HG03097 (cell line): ENCODE measurements at regions not wholly inside any gene's neighbourhood (a gene's known extent, or its start where the extent isn't known, plus 50 kb on each side); places are given as distances from the start of the nearest gene placed in this dataset.
"Not testable (repeated sequence)": the region's sequence is repeated elsewhere in the genome, so short reads cannot be mapped to it uniquely, and the experiment has no call there.

Experiments used
- ATAC-seq: cut with Tn5 transposase; IDR thresholded peaks from one replicate; pipeline ENCODE4 v1.9.1; 2021; ENCODE audit not compliant: unreplicated experiment, low FRiP score

DNA sequence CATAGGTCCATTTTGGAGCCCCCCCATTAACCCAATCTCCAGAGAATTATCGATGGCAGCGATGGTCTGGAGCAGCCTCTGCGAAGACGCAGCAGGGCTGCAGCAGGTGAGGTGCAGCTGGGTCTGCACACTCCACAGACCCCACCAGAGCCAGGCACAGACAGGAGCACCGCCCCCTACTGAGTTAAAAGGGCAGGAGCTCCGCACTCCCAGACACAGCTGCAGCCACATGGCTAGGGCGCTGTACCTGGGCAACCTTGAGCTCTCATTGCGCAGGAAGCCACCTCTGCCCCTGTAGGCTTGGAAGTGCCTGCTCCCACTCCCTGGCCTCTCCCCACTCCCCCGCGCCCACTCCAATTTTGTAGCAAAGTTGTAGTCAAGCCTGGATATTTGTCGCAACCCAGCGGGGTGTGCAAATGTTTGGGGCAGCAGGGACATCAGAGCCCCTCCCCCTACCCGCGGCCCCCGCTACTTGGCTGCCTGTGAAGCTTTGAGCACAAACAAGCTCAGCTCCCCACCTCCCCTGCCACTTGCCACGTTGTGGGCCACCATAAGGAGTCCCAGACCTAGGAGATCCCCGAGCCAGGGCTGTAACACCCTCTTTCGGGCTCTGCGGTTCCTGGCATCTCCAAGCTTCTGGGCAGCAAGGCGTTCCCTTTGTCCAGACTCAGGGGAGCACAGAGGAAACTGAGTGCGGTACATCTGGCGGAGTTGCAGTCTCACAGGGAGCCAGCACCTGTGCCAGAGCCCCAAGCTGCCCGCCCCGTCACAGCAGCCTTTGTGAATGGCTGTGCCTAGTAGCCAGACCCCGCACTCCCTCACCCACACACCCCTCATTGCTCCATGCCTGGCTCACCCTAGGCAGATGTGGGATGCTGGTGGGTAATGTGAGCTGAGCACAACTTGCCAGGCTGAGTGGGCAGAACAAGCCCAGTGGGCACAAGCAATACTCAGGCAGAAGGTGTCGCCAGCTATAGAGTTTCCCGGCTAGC, 949.7 kb upstream of the SLITRK1 start:
- no peak for ATAC-seq

DNA sequence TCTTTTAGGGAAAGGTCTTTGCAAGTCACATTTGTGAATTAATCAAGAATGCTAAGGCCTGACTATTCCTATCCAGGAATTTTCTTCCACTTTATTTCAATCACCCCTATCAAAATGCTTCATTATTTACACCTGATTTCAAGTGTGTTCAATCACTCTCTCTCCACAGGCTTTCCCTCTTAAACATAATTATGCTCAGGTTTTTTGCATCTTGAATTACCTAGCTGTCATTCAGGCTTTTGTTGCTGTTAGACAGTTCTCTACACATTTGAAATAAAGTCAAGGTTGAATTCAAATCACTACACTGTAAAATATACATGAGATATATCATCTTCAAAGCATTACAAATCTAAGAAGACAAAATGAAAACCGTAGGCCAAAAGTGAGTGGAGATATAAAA, 941.3 kb upstream of the SLITRK1 start:
- ATAC-seq: no peak

DNA sequence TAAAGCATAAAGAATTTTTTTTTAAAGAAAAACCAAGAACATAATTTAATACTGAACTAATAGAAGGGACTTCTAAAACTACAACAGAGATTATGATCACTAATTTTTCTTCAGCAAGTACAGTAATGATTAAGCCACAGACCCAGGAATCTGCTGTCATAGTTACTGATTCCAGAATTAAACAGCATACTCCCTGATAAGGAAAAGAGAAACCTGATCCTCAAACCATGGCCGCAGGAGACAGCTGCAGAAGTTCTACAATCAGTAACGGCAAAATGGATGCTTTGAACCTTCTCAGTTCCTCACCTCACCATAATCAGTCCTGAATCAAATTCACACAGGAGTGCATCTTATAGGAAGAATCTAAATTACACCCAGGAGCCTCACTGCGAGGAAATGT, 939.0 kb upstream of the SLITRK1 start:
- ATAC-seq: no peak

DNA sequence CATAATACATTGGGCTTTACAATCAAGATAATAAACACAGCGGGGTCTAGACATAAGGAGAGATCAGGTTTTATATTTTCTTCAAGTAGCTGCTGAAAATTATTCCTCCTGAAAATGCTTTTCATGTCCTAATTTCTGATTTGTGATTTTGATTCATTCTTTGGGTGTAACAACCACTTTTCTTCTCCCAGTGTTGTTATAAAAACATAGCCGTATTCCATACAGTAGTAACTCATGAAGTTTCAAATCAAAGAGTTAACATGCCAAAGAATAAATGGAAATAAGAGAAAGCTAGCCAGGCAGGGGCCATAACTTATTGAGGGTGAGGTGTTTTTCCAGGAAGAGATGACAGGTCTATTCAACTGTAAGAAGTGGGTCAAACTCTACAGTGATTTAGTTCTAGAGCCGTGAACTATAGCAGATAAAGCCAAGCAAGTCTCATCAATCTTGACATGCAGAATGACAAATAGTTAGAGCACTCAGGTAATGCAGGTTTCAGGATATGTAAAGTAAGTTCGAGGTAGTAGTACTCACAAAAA, 934.4 kb upstream of the SLITRK1 start:
- no peak for ATAC-seq

DNA sequence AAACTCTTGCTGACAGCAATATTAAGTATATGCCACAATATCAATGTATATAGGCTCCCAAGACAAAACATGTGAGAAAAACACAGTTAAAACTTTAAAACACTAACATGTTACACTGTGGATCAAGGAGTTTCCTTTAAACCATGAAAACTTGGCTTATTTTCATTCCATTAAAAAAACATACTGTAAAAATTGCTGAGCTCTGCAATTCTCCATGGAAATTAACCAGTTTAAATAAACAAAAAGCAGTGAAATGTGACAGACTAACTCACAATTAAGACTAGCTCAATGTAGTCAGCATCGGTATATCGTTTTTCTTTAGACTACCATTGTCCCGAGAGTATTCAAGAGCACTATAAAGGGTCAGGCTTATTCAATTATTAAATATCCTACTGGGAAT, 930.5 kb upstream of the SLITRK1 start:
- ATAC-seq: no peak

DNA sequence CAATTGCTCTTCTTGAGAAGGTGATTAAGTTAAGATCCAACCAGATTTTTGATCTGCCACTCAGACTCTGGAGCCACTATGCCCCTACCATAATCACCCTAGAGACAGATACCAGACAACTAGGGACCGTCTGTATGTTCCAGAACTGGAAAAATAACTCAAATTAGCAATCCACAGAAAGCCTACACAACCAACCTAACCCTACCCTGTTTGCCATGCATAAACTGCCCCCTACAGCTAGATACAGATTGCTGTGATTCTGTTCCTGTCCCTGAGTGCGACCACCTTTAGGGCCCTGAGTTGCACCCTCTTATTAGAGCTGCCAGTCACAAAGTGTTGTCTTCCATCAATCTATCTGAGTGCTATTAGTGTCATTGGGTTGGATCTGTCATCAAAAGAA, 929.8 kb upstream of the SLITRK1 start:
- ATAC-seq: no peak

DNA sequence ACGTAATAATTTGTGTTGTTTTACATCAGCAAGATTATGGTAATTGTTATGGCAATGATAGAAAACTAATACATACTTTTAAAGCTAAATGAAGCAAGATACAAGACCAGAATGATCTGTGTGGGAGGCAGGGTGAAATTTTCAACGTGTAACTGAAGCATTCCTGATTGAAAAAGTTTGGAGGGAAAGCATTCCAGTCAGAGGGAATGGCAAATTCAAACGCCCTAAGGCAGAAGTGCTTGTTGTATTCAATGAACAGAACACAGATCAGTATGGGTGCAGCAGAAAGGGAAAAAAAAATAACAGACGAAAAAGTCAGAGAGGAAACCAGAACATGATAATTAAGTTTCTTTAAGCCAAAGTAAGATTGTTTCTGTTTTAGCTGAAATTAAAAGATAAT, 928.5 kb upstream of the SLITRK1 start:
- no peak for ATAC-seq

DNA sequence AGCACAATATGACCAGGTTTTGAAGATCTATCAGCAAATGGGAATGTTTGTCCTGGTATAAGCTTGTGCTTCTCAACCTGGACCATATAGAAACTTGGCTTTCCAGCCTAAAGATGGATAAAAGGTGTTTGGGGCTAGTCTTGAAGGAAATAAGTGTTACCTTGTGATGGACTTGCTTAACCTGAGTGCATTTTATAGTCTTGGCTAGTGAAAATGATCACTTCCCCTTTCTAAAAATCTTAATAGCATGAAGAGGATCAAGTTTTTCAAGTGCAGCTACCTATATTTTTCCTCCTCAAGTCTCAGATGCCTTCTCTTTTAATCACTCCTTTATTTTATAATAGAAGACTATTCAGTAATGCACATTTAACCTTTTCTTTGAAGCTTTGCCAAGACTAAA, 919.8 kb upstream of the SLITRK1 start:
- no peak for ATAC-seq

DNA sequence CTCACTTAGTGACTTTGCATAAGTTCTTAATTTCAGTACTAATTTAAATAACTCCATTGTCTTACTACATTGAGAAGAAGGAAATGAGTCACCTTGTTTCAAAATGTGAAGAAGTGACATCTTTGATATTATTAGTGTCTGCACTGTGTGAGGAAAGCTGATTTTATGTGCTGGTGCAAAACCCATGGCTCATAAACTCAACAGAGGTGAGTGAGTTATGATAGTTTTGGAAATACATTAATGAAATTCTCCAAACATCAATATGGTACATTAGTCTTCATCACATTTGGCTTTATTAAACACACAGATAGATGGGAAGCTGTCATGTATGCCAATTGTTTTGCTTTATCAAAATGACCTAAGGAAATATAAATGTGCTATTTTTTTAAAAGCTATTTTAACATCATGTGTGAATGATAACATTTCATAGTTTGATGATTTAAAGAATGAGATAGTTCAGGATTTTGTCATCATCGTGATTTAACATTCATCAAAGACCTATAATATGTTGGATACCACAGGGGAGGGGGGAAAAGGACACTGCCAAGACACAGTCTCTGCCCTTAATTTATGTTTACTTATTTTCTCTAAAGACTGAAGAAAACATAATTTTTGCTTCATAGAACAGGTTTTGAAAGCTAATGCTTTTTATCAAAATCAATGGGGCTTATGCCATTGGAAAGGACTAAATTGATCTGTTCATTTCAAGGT, 902.3 kb upstream of the SLITRK1 start:
- ATAC-seq: no peak

DNA sequence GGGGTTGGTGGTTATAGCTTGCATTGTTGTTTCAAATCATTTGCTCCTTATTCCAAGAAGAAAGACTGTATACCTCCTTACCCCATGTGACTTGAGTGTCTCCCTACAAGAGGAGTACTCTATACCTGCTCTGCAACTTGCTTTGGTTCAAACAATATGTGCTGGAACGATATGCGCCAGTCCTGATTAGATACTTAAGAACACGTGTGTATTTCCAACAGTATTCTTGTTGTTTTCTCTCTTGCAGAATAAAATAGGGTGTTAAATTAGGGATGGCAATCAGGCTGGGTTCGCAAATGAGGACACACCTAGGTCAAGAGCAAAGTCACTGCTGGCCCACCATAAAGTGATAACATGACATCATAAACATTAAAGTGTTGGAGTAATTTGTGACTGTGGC, 895.0 kb upstream of the SLITRK1 start:
- no peak for ATAC-seq

DNA sequence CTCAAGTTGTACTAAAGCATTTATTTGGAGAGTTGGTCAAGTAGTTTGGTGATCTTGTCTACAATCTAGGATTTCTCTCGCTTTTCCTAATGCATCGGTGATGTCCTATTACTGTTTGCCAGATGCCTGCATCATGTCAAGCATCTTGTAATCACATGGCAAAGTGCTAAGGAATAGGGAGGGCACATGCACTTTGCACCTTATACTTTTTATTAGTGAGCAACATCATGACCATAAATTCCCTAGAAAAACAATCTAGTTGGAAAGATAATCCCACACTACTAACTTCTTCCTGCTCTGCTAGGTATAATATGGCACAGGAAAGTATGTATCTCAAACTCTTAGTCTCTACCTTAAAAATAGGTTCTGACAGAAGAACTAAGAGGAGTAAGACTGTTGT, 894.3 kb upstream of the SLITRK1 start:
- ATAC-seq: no peak

DNA sequence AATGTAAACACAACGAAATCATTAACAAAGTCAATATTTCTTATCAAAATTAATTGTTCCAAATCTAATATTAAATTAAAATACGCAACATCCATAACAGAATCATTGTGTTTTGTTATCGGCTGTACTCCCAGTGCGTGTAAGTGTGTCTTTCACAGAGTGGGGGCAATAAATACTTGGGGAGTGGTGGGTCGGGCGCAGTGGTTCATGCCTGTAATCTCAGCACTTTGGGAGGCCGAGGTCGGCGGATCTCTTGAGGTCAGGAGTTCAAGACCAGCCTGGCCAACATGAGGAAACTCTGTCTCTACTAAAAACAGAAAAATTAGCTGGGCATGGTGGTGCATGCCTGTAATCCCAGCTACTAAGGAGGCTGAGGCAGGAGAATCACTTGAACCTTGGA, 893.6 kb upstream of the SLITRK1 start:
- not testable (repeated sequence) for ATAC-seq

DNA sequence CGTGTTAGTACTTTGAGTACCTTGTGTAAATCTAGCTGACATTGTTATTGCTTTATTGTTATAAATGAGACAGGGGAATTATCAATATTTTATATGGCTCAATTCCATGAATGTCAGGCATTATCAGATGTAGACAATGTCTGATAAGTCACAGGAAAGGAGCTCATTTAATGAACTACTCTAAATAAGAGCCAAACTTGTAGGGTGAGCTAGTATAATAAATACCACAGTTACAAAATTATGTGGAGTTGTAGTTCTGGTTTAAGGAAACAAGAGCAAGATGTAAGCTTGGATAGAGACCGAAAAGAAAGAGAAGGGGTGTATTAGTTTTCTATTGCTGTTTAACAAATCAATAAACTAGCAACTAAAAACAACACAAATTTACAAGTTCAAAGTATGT, 891.8 kb upstream of the SLITRK1 start:
- ATAC-seq: no peak

DNA sequence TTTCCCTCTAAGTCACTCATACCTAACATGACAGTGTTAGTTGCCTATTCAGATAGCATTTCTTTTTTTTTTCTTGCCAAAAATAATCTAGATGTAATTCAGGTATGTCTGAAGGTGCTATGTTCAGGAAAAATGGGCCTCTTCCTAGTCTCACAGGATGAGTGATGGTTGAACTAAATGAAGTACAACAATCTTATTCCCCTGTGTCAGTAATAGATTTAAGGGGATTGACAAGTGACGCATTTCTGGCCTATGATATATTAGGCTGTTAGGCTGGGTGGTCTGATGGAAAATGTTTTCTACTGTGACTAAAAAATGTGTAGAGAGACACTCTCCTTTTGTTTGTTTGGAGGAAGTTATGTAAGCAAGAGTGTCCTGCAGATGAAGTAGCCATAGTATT, 878.7 kb upstream of the SLITRK1 start:
- ATAC-seq: no peak

DNA sequence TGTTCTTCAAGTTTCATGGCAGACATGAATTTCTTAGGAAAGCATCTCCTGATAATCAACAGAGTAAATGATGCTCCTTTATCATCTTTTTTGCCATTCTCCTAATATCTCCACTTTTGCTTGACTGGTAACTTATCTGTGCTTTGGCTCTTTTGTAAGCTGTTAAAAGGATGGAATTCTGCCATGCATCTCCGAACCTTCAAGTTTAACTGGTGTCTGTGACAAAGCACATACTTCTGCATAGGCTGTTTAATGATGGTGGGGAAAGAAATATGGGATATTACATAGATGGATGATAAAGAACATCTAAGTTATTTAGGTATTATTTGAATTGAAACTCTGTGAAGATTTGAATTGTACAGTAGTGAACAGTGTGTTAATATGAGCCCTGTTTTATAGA, 866.9 kb upstream of the SLITRK1 start:
- ATAC-seq: no peak

DNA sequence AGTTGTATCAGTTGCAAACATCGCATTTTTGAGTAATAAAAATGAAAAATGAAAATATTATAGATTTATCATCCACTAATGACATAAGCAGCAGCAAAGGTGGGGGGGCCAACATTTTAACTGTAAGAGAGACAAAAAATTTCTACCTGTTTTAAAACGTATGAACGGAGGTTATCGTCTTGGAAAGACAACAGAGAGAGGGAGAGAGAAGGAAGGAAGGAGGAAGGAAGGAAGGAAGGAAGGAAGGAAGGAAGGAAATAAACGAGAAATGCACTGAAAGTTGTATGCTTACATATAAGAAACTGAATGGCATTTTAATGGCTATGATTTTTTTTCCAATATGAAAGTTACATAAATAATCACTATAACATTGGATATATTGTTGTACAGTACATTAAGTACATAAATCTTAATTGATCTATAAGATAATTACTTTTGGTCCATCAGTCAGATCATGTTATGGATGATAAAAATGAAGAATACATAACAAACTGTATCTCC, 862.8 kb upstream of the SLITRK1 start:
- no peak for ATAC-seq

DNA sequence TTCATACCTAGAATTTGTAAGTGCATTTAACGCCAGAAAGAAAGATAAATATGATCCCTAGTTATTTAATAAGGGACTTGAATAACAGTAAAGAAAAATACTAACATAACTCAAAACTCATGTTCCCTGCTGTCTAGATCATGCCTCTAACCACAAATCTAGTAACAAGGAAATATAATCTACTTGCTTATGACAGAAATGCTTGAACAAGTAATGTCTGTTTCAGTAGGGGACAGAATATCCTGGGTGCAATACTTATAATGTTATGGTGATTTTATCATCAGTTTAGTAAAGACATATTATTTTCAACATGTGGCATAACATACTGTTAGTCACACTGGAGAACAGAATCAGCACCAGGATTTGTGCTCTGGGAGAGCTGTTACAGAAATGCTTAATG, 861.9 kb upstream of the SLITRK1 start:
- ATAC-seq: no peak

DNA sequence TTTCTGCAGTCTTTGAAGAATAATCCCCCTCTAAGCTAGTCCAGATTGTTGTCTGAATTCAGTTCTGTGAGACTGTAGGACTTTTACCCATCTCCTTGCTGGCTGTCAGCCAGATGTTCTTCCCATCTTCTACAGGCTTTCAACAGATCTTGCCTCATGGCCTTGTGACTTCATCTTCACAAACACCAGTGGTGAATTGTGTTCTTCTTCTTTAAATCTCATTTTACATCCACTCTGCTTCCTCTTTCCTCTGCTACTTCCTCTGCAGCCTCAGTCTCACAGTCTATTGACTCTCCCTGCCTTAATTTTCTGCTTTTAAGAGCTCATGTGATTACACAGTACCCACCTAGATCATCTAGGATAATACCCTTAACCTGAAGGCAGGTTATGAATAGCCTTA, 859.0 kb upstream of the SLITRK1 start:
- ATAC-seq: no peak

DNA sequence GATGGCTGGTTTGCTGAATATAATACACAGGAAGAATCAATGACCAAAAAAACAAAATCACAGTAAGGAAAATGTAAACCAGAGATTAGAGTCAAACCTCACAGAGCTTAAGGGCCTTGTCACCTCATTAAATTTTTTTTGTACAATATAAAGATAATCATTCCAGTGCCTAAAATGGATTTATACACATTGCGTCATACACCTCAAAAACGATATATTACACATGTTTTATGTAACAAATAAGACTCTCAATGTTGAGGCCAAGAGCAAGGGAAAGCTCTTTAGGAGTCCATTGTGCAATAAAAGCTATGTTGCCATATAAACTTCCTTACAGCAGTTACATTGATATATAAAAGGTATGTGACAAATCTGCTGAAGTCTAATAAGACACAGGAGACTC, 856.7 kb upstream of the SLITRK1 start:
- ATAC-seq: no peak

DNA sequence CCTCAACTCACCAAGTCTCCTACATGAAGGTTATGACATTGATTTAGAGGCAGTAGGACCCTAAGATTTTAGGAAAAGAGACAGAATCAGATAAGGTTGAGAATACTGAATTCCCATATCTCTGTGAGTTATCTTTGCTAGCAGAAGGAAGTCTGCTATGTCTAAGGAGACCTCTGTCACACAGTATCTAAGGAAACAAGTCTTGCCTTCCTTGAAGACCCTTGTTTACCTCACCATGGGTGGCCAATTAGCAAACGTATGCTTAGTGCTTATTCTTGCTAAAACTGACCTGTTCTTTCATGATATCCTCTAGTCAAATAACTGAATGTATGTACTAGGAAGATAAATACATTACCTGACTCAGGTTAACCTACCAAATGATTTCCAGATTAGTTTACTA, 855.4 kb upstream of the SLITRK1 start:
- no peak for ATAC-seq

DNA sequence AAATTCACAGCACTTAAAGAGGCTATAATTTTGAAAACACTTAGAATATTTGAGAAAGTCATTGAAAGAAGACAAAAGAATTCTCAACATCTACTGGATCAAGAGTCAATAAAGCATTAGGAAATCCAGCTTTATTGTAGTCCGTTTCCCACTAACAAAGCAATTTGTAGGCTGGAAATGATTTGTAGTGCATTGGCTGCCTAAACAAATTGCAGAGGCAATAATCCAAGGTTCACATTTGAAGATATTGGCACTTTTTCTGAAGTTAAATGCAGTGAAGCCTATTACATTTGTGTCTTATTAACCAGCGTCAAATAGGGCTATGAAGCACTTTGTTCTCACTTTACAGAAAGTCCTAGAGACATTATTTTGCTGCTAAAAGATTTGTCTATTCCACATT, 848.1 kb upstream of the SLITRK1 start:
- ATAC-seq: no peak
